ENCODE measurements at regions not wholly inside any gene's neighbourhood (a gene's known extent, or its start where the extent isn't known, plus 50 kb on each side); places are given as distances from the start of the nearest gene placed in this dataset.

DNA sequence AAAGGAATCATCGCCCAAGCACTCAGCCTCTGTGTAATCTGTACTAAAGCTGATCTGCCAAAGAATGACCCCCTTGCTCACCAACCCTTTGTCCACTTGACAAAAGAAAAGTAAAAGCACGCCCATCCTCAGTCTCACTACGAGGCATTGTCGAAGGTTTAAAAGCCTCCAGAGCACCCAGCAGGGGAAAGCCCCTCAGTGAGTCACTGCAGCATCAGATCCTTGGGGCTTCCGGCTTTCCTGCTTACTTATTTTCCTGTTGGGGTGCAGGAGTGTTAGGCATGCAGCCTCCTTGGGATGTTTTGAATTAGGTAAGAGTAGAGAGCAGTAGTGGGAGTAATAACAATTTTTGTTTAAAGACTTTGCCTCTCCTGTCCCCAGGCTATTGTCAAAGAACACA, 216.1 kb downstream of the MTHFS start:
- no peaks in the 10 kb centered on the region for H3K36me3 Mint-ChIP-seq (ENCODE audit: insufficient read depth)
- H3K4me1 Mint-ChIP-seq (ENCODE audit: low read depth) = no peaks in the 10 kb centered on the region
- no peak overlapping the region for H3K4me3 Mint-ChIP-seq (ENCODE audit: low read depth)
- H3K27me3 Mint-ChIP-seq = no peaks in the 10 kb centered on the region
- TF ChIP-seq, protein P1, sequence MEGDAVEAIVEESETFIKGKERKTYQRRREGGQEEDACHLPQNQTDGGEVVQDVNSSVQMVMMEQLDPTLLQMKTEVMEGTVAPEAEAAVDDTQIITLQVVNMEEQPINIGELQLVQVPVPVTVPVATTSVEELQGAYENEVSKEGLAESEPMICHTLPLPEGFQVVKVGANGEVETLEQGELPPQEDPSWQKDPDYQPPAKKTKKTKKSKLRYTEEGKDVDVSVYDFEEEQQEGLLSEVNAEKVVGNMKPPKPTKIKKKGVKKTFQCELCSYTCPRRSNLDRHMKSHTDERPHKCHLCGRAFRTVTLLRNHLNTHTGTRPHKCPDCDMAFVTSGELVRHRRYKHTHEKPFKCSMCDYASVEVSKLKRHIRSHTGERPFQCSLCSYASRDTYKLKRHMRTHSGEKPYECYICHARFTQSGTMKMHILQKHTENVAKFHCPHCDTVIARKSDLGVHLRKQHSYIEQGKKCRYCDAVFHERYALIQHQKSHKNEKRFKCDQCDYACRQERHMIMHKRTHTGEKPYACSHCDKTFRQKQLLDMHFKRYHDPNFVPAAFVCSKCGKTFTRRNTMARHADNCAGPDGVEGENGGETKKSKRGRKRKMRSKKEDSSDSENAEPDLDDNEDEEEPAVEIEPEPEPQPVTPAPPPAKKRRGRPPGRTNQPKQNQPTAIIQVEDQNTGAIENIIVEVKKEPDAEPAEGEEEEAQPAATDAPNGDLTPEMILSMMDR (IDR thresholded peaks at IDR 0.05; ENCODE audit: unreplicated experiment) = no peak
- DNase-seq (ENCODE audit: low spot score, unreplicated experiment) = no peak
- H3K27ac Mint-ChIP-seq = no peak overlapping the region
- no peaks in the 10 kb centered on the region for H3K9me3 Mint-ChIP-seq (ENCODE audit: low read depth)

DNA sequence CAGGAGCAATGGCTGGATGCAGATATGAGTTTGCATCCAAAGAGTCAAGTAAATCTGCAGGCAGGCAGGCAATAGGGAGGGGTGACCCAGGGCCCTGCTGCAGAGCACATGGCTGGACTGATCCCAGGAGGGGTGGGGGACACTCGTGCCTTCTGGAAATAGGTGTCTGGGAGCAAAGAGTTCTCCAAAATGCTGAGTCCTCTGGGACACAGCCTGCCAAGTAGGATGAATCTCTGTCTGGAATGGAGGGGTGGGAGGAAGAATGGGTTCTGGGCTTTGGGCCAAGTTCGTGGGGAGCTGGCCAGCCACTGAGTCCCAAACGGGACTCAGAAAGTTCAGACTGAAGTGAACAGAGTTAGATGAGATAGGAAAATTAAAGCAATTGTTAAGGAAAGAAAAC, 214.5 kb downstream of the MTHFS start:
- H3K27me3 Mint-ChIP-seq = peaks cover 5% of the 10 kb centered on the region
- no peaks in the 10 kb centered on the region for H3K36me3 Mint-ChIP-seq (ENCODE audit: insufficient read depth)
- TF ChIP-seq, protein P1 (IDR thresholded peaks at IDR 0.05; ENCODE audit: unreplicated experiment) = no peak
- no peak for DNase-seq (ENCODE audit: low spot score, unreplicated experiment)
- H3K4me1 Mint-ChIP-seq (ENCODE audit: low read depth) = no peaks in the 10 kb centered on the region
- H3K4me3 Mint-ChIP-seq (ENCODE audit: low read depth) = no peak overlapping the region
- no peak overlapping the region for H3K27ac Mint-ChIP-seq
- no peaks in the 10 kb centered on the region for H3K9me3 Mint-ChIP-seq (ENCODE audit: low read depth)

DNA sequence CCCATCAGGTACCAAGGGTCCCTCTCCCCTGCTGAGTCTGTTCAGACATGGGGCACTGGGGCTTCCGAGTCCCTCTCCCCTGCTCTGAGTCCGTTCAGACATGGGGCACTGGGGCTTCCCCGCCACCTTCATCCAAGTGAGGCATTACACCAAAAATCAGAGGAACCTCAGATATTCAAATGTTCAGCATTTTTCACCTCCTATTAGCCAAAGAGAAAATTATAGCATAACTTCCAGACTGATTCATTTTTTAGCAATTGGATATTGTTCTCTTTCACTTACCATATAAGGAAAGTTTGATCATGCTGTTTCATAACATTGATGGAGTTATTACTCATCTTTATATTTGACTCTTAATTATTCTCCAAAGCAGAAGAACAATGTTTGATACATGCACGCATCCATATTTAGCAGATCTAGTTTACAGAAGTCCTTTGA, 213.9 kb downstream of the MTHFS start:
- TF ChIP-seq, protein P1 (IDR thresholded peaks at IDR 0.05; ENCODE audit: unreplicated experiment) = no peak
- H3K9me3 Mint-ChIP-seq (ENCODE audit: low read depth) = no peaks in the 10 kb centered on the region
- H3K4me3 Mint-ChIP-seq (ENCODE audit: low read depth) = no peak overlapping the region
- peaks cover 5% of the 10 kb centered on the region for H3K27me3 Mint-ChIP-seq
- H3K4me1 Mint-ChIP-seq (ENCODE audit: low read depth) = no peaks in the 10 kb centered on the region
- no peak overlapping the region for H3K27ac Mint-ChIP-seq
- DNase-seq (ENCODE audit: low spot score, unreplicated experiment) = no peak
- H3K36me3 Mint-ChIP-seq (ENCODE audit: insufficient read depth) = no peaks in the 10 kb centered on the region

DNA sequence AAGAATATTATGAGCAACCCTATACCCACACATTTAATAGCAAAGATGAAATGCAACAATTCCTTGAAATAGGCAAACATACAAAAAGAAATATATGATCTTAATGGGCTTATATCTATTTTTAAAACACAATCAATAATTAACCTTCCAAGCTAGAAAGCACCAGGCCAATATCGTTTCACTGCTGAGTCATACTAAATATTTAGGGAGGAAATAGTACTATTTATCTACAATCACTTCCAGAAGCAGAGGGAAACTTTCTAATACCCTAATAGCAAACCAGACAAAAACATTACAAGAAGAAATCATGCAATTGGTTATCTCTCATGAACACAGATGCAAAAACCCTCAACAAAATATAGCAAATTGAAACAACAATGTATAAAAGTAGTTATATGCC, 207.8 kb downstream of the MTHFS start:
- DNase-seq (ENCODE audit: low spot score, unreplicated experiment) = no peak
- Mint-ChIP-seq H3K27ac (no peak overlapping the region), H3K4me3 (ENCODE audit: low read depth) (no peak overlapping the region), H3K36me3 (ENCODE audit: insufficient read depth) (peaks cover 2% of the 10 kb centered on the region), H3K9me3 (ENCODE audit: low read depth) (peaks cover 19% of the 10 kb centered on the region), H3K4me1 (ENCODE audit: low read depth) (no peaks in the 10 kb centered on the region), H3K27me3 (peaks cover 5% of the 10 kb centered on the region)
- TF ChIP-seq, protein P1 (IDR thresholded peaks at IDR 0.05; ENCODE audit: unreplicated experiment) = no peak

DNA sequence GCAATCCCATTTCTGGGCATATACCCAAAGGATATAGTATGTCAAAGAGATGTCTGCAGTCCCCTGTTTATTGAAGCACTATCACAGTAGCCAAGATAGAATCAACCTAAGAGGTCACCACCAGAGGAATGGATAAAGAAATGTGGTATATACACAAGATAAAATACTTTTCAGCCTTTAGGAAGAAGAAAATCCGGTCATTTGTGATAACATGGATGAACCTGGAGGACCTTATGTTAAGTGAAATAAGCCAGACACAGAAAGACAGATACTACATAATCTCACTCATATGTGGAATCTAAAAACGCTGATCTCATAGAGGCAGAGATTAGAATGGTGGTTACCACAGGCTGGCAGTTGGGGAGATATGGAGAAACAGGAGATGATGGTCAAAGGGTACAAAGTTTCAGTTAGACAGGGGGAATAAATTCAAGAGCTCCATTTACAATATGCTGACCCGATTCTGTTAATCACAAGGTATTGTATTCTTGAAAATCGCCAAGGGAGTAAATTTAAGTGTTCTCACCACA, 195.8 kb downstream of the MTHFS start:
- no peaks in the 10 kb centered on the region for H3K36me3 Mint-ChIP-seq (ENCODE audit: insufficient read depth)
- no peak overlapping the region for H3K4me3 Mint-ChIP-seq (ENCODE audit: low read depth)
- H3K4me1 Mint-ChIP-seq (ENCODE audit: low read depth) = no peaks in the 10 kb centered on the region
- no peak for DNase-seq (ENCODE audit: low spot score, unreplicated experiment)
- H3K27ac Mint-ChIP-seq = no peak overlapping the region
- TF ChIP-seq, protein P1 (IDR thresholded peaks at IDR 0.05; ENCODE audit: unreplicated experiment) = no peak
- H3K9me3 Mint-ChIP-seq (ENCODE audit: low read depth) = no peaks in the 10 kb centered on the region
- H3K27me3 Mint-ChIP-seq = no peaks in the 10 kb centered on the region

All from progenitor cell of endocrine pancreas (in vitro differentiated cells).